ENCODE measurements at regions not wholly inside any gene's neighbourhood (a gene's known extent, or its start where the extent isn't known, plus 50 kb on each side); places are given as distances from the start of the nearest gene placed in this dataset.

- H3F3A ChIP-seq (replicated peaks; ENCODE audit: insufficient read depth), result peaks cover 8% of the 10 kb centered on the region
- no peaks in the 10 kb centered on the region for H3K27me3 ChIP-seq (ENCODE audit: insufficient read depth)
- no peak overlapping the region for H3K27ac ChIP-seq (ENCODE audit: low read depth in 2 of 2, low read length in 1 of 2)
- H3K36me3 ChIP-seq (replicated peaks in 1 of 2; ENCODE audit: control insufficient read depth in 1 of 2, insufficient read depth in 2 of 2, low read length in 1 of 2), result no peaks in the 10 kb centered on the region
- H3K4me3 ChIP-seq (ENCODE audit: low read depth in 2 of 2, low read length in 1 of 2), result no peak overlapping the region
- ChIA-PET CTCF (no interaction called here), POLR2A (no interaction called here)
- no peaks in the 10 kb centered on the region for H3K9me3 ChIP-seq
- H3K9me2 ChIP-seq, result no peaks in the 10 kb centered on the region
- no peak overlapping the region for H3K4me2 ChIP-seq
- H3K9ac ChIP-seq, result no peak overlapping the region
- DNase-seq, result no peak
- no peaks in the 10 kb centered on the region for H3K79me2 ChIP-seq (ENCODE audit: insufficient read depth)
- peaks cover 0 to 13% of the 10 kb centered on the region in 2 experiments; a peak in 1 of 4 replicates for H3K4me1 ChIP-seq (ENCODE audit: control insufficient read depth in 1 of 2, insufficient read depth in 2 of 2, low read depth in 1 of 2, low read length in 1 of 2)
- H4K20me1 ChIP-seq (ENCODE audit: insufficient read depth), result no peaks in the 10 kb centered on the region
- no peak for TF ChIP-seq FOXM1 (IDR thresholded peaks at IDR 0.05; ENCODE audit: low read depth)
- TF ChIP-seq MEF2A (IDR thresholded peaks at IDR 0.05; ENCODE audit: borderline replicate concordance, low read depth), result no peak
- TF ChIP-seq TCF12 (IDR thresholded peaks at IDR 0.05), result no peak
- TF ChIP-seq, protein P1, sequence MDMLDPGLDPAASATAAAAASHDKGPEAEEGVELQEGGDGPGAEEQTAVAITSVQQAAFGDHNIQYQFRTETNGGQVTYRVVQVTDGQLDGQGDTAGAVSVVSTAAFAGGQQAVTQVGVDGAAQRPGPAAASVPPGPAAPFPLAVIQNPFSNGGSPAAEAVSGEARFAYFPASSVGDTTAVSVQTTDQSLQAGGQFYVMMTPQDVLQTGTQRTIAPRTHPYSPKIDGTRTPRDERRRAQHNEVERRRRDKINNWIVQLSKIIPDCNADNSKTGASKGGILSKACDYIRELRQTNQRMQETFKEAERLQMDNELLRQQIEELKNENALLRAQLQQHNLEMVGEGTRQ (IDR thresholded peaks at IDR 0.05; ENCODE audit: borderline replicate concordance, low read depth, low read length), result no peak
- no peak for TF ChIP-seq CHD2 (IDR thresholded peaks at IDR 0.05; ENCODE audit: low read length, partially characterized antibody)
- TF ChIP-seq TEAD4 (IDR thresholded peaks at IDR 0.05; ENCODE audit: borderline replicate concordance, insufficient read depth), result no peak
- no peak for TF ChIP-seq EZH2phosphoT487 (IDR thresholded peaks at IDR 0.05; ENCODE audit: borderline replicate concordance, low read depth)
- no peak for TF ChIP-seq SMC3 (IDR thresholded peaks at IDR 0.05; ENCODE audit: low read depth, low read length)
- TF ChIP-seq PBX3 (IDR thresholded peaks at IDR 0.05), result no peak
- TF ChIP-seq, protein P2, sequence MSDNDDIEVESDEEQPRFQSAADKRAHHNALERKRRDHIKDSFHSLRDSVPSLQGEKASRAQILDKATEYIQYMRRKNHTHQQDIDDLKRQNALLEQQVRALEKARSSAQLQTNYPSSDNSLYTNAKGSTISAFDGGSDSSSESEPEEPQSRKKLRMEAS (IDR thresholded peaks at IDR 0.05; ENCODE audit: low read depth), result no peak
- no peak for TF ChIP-seq EP300 (IDR thresholded peaks at IDR 0.05; ENCODE audit: borderline replicate concordance in 1 of 2, low read depth in 1 of 2, low read length in 1 of 2)
- no peak for TF ChIP-seq NRF1 (IDR thresholded peaks at IDR 0.05; ENCODE audit: low read depth, low read length)
- TF ChIP-seq YY1 (IDR thresholded peaks at IDR 0.05; ENCODE audit: low read depth), result no peak
- no peak for TF ChIP-seq GABPA (IDR thresholded peaks at IDR 0.05; ENCODE audit: low read depth)
- no peak for TF ChIP-seq ELF1 (IDR thresholded peaks at IDR 0.05)
- no peak for TF ChIP-seq GATA2 (CRISPR knock-in tag; IDR thresholded peaks at IDR 0.05)
- TF ChIP-seq TAF1 (IDR thresholded peaks at IDR 0.05; ENCODE audit: borderline replicate concordance, low read depth, low read length), result no peak
- TF ChIP-seq, protein P3, sequence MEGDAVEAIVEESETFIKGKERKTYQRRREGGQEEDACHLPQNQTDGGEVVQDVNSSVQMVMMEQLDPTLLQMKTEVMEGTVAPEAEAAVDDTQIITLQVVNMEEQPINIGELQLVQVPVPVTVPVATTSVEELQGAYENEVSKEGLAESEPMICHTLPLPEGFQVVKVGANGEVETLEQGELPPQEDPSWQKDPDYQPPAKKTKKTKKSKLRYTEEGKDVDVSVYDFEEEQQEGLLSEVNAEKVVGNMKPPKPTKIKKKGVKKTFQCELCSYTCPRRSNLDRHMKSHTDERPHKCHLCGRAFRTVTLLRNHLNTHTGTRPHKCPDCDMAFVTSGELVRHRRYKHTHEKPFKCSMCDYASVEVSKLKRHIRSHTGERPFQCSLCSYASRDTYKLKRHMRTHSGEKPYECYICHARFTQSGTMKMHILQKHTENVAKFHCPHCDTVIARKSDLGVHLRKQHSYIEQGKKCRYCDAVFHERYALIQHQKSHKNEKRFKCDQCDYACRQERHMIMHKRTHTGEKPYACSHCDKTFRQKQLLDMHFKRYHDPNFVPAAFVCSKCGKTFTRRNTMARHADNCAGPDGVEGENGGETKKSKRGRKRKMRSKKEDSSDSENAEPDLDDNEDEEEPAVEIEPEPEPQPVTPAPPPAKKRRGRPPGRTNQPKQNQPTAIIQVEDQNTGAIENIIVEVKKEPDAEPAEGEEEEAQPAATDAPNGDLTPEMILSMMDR (IDR thresholded peaks at IDR 0.05), result no peak
- TF ChIP-seq SIN3A (IDR thresholded peaks at IDR 0.05; ENCODE audit: borderline replicate concordance, low read depth, low read length), result no peak
- H2AFZ ChIP-seq (ENCODE audit: low read depth), result no peak overlapping the region
- 90% methylated on average over 3 of the region's 3 CpGs for WGBS (ENCODE audit: low lambda C conversion rate)
Measured at GRCh38 chr3:43861635-43862034, 170.9 kb downstream of the ABHD5 start.
